ENCODE measurements at regions not wholly inside any gene's neighbourhood (a gene's known extent, or its start where the extent isn't known, plus 50 kb on each side); places are given as distances from the start of the nearest gene placed in this dataset.

DNA sequence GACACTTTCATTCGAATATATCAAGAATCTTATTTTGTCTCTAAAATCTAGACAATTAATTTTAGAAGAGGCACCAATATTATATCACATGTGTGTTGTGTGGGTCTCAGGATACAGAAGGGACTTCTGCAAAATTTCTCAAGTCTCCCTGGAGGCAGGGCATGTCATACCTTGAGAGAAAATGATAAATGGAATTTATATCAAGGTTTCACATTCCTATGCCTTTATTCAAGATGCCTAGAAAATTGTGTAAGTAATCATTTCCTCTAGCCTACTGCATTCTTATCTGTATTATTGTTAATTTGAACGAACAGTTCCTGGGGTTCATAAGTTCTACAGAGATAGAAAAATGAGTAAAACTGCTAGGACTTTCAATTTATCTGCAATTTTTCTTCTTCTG lies 1247.9 kb downstream of the GRIK2 start:
- TF ChIP-seq ZNF76 (CRISPR knock-in tag; IDR thresholded peaks at IDR 0.05; ENCODE audit: borderline replicate concordance) (no peak), KLF6 (CRISPR knock-in tag; IDR thresholded peaks at IDR 0.05; ENCODE audit: borderline replicate concordance) (no peak), PYGO2 (tag; IDR thresholded peaks at IDR 0.05) (no peak), IRF9 (tag; IDR thresholded peaks at IDR 0.05) (no peak), SAFB (IDR thresholded peaks at IDR 0.05; ENCODE audit: borderline replicate concordance, low read depth, low read length) (no peak), ZNF347 (CRISPR knock-in tag; IDR thresholded peaks at IDR 0.05; ENCODE audit: low read depth) (no peak), RBM15 (IDR thresholded peaks at IDR 0.05; ENCODE audit: insufficient read depth, low read length) (no peak), TRIM25 (IDR thresholded peaks at IDR 0.05; ENCODE audit: borderline replicate concordance) (no peak)
- Histone ChIP-seq H3K27ac (ENCODE audit: extremely low read depth, low read depth, low read length) (no peak overlapping the region), H3K4me3 (no peak overlapping the region), H3K9me3 (replicated peaks; ENCODE audit: control insufficient read depth, insufficient read depth, low read depth, low read length) (no peaks in the 10 kb centered on the region), H3K4me1 (replicated peaks in 1 of 2; ENCODE audit: control insufficient read depth in 2 of 2, insufficient read depth in 2 of 2, low read length in 2 of 2) (no peaks in the 10 kb centered on the region), H2AFZ (ENCODE audit: low read depth, low read length) (no peak overlapping the region), H3K27me3 (ENCODE audit: control insufficient read depth in 2 of 2, insufficient read depth in 2 of 2, low read length in 2 of 2) (no peaks in the 10 kb centered on the region), H4K20me1 (replicated peaks; ENCODE audit: control insufficient read depth, insufficient read depth, low read length) (no peaks in the 10 kb centered on the region), H3K36me3 (ENCODE audit: control insufficient read depth, insufficient read depth, low read length) (no peaks in the 10 kb centered on the region), H3K9ac (ENCODE audit: insufficient read depth in 1 of 2, low read depth in 2 of 2, low read length in 2 of 2) (no peak overlapping the region), H3K4me2 (ENCODE audit: insufficient read depth, low read length) (no peak overlapping the region), H3K79me2 (ENCODE audit: control insufficient read depth, insufficient read depth, low read length) (no peaks in the 10 kb centered on the region), H3K9me1 (ENCODE audit: control insufficient read depth, insufficient read depth, low read length) (no peaks in the 10 kb centered on the region)
- in situ Hi-C loops (cut with MboI), result no loop called here
- CTCF ChIA-PET (ENCODE audit: low intra/inter-chr PET ratio), result no interaction called here
- no peak for ATAC-seq
- POLR2A ChIA-PET, result no interaction called here
- WGBS (ENCODE audit: insufficient coverage, low coverage, missing lambda C conversion rate), result 0% methylated on average over 2 of the region's 2 CpGs
- FAIRE-seq, result no peak
- no TSS peak for BruUV-seq (replicated peaks)
- no peak for DNase-seq (ENCODE audit: extremely low read depth in 1 of 4, low spot score in 3 of 4)
- intact Hi-C loops (cut with micrococcal nuclease), result no loop called here
